ENCODE measurements at regions not wholly inside any gene's neighbourhood (a gene's known extent, or its start where the extent isn't known, plus 50 kb on each side); places are given as distances from the start of the nearest gene placed in this dataset.

- no peak for TF ChIP-seq POLR2A (IDR thresholded peaks at IDR 0.05)
- TF ChIP-seq CTCF (IDR thresholded peaks at IDR 0.05) = no peak
- no peak for TF ChIP-seq EP300 (IDR thresholded peaks at IDR 0.05)
- Histone ChIP-seq H3K36me3 (no peaks in the 10 kb centered on the region), H3K27ac (no peak overlapping the region), H3K4me1 (ENCODE audit: insufficient read depth) (no peaks in the 10 kb centered on the region), H3K9me3 (no peaks in the 10 kb centered on the region), H3K4me3 (no peak overlapping the region), H3K27me3 (peaks cover 2% of the 10 kb centered on the region)
- no peak for DNase-seq
- WGBS, 3 donors = 42 to 50% (median 47%) methylated on average over 4 of the region's 4 CpGs
- intact Hi-C loops (cut with DNase I) = no loop called here
Observed at GRCh38 chr2:81050580-81051095, 746.1 kb upstream of the LRRTM1 start.

GRCh38 chr2:81043681-81044080, 739.1 kb upstream of the LRRTM1 start:
- Histone ChIP-seq H3K36me3 (no peaks in the 10 kb centered on the region), H3K27me3 (no peaks in the 10 kb centered on the region), H3K9me3 (no peaks in the 10 kb centered on the region), H3K4me1 (ENCODE audit: insufficient read depth) (no peaks in the 10 kb centered on the region), H3K4me3 (no peak overlapping the region), H3K27ac (no peak overlapping the region)
- intact Hi-C loops (cut with DNase I) = no loop called here
- no peak for DNase-seq
- WGBS, 3 donors = 39 to 57% (median 53%) methylated on average over 1 of the region's 1 CpG
- TF ChIP-seq POLR2A (IDR thresholded peaks at IDR 0.05) = no peak
- no peak for TF ChIP-seq CTCF (IDR thresholded peaks at IDR 0.05)
- no peak for TF ChIP-seq EP300 (IDR thresholded peaks at IDR 0.05)

GRCh38 chr2:81007104-81007503, 702.6 kb upstream of the LRRTM1 start:
- Histone ChIP-seq H3K27ac (no peak overlapping the region), H3K27me3 (no peaks in the 10 kb centered on the region), H3K4me1 (ENCODE audit: insufficient read depth) (no peaks in the 10 kb centered on the region), H3K9me3 (no peaks in the 10 kb centered on the region), H3K4me3 (no peak overlapping the region), H3K36me3 (no peaks in the 10 kb centered on the region)
- TF ChIP-seq CTCF (IDR thresholded peaks at IDR 0.05) (no peak), POLR2A (IDR thresholded peaks at IDR 0.05) (no peak), EP300 (IDR thresholded peaks at IDR 0.05) (no peak)
- intact Hi-C loops (cut with DNase I) = no loop called here
- 76 to 85% (median 80%) methylated on average over 2 of the region's 2 CpGs for WGBS, 3 donors
- DNase-seq = no peak

- no peak for TF ChIP-seq CTCF (IDR thresholded peaks at IDR 0.05)
- no peak for TF ChIP-seq EP300 (IDR thresholded peaks at IDR 0.05)
- TF ChIP-seq POLR2A (IDR thresholded peaks at IDR 0.05) = no peak
- H3K4me3 ChIP-seq = no peak overlapping the region
- intact Hi-C loops (cut with DNase I) = no loop called here
- no peaks in the 10 kb centered on the region for H3K4me1 ChIP-seq (ENCODE audit: insufficient read depth)
- WGBS, 3 donors = 80 to 86% (median 84%) methylated on average over 2 of the region's 2 CpGs
- H3K36me3 ChIP-seq = no peaks in the 10 kb centered on the region
- DNase-seq = no peak
- H3K9me3 ChIP-seq = no peaks in the 10 kb centered on the region
- H3K27me3 ChIP-seq = no peaks in the 10 kb centered on the region
- no peak overlapping the region for H3K27ac ChIP-seq
Observed at GRCh38 chr2:81002906-81003305, 698.4 kb upstream of the LRRTM1 start.

Data from ovary (tissue), 7 donors.